Panc1 (cell line): ENCODE measurements at regions not wholly inside any gene's neighbourhood (a gene's known extent, or its start where the extent isn't known, plus 50 kb on each side); places are given as distances from the start of the nearest gene placed in this dataset.

Source experiments
- CTCF ChIP-seq: fragments of 450-650 bp; IDR thresholded peaks from 2 replicates; pipeline ENCODE4 v1.5.1; 2017; ENCODE audit warnings: mild to moderate bottlenecking
- POLR2AphosphoS5 ChIP-seq: IDR thresholded peaks from 2 replicates; pipeline ENCODE4 v1.6.1; 2012; ENCODE audit warnings: mild to moderate bottlenecking, low read depth, low read length, moderate library complexity
- REST ChIP-seq, 2 experiments: IDR thresholded peaks; 2 replicates each; pipeline ENCODE4 v1.6.1; 2011 to 2012; ENCODE audit warnings: low read depth in 2 of 2, control low read depth in 1 of 2, low read length in 1 of 2, mild to moderate bottlenecking in 1 of 2, moderate library complexity in 1 of 2; ENCODE audit not compliant: insufficient read depth in 1 of 2
- TCF7L2 ChIP-seq: IDR thresholded peaks from 2 replicates; pipeline ENCODE4 v1.6.1; 2011; ENCODE audit warnings: mild to moderate bottlenecking, low read depth, low read length, inconsistent platforms

- TF ChIP-seq CTCF = no peak
- no peak for TF ChIP-seq POLR2AphosphoS5
- TF ChIP-seq REST (IDR thresholded peaks at IDR 0.05; ENCODE audit: insufficient read depth in 1 of 2, low read depth in 2 of 2, low read length in 1 of 2) = no peak
- TF ChIP-seq TCF7L2 = no peak
Observed at GRCh38 chr20:47432834-47433210, 68.9 kb upstream of the NCOA3 start.
